HPDE6-E6E7 (cell line): ENCODE measurements at regions not wholly inside any gene's neighbourhood (a gene's known extent, or its start where the extent isn't known, plus 50 kb on each side); places are given as distances from the start of the nearest gene placed in this dataset.

ENCODE experiments used
- DNase-seq: peaks from one replicate; pipeline ENCODE4 v3.0.0; 2011; ENCODE audit warnings: missing footprints; ENCODE audit errors: extremely low spot score

DNA sequence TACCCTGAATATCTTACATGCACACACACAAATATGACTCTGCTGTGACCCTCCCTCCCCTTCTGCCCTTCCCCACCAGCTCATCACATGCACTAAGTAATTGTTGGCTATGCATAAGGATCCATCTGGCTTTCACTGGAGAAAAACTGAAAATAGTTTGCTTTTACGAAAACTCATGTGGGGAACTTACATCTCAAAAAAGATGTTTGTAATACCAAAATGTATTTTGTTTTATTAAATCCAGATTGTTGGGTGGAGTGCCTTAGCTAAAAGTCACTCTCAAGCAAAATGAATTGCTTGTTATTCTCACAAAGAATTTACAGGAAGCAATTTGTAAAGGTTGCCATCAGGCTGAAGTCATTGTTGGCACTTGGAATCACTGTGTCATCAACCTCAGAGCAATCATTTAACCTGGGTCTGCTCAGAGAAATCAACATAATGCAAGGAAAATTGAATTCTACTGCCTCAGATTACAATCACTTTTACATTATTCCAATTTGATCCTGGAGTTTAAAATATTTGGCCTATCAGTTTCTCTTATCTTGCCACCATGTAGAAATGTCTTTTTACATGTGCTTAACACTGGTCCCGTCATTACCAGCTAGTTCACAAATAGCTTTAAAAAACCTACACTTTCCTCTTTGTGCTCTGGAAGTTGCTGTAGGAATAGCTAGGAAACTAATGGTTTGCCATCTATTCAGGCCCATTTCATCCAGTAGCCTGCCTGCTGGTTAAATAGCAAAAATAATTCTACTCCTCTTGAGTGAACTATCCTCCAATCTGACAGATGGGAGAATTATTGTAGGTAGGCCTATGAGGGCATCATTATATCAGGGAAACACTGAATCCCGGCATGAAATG is 90.3 kb upstream of the TMEM17 start:
- DNase-seq: no peak

- DNase-seq: no peak
Observed at GRCh38 chr2:62595474-62595873, 89.5 kb upstream of the TMEM17 start.

DNA sequence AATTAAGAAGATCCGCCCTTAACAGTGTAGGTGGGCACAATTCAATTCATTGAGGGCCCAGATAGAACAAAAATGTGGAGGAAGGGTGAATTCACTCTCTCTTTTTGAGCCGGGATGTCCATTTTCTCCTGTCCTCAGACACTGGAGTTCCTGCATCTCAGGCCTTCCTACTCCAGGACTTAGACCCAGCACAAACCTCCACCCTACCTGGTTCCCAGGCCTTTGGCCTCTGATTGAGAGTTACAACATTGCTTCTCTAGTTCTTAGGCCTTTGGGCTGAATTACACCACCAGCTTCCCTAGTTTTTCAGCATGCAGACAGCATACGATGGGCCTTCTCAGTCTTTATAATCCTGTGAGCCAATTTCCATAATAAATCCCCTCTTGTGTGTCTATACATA is 87.8 kb upstream of the TMEM17 start:
- DNase-seq: no peak

DNA sequence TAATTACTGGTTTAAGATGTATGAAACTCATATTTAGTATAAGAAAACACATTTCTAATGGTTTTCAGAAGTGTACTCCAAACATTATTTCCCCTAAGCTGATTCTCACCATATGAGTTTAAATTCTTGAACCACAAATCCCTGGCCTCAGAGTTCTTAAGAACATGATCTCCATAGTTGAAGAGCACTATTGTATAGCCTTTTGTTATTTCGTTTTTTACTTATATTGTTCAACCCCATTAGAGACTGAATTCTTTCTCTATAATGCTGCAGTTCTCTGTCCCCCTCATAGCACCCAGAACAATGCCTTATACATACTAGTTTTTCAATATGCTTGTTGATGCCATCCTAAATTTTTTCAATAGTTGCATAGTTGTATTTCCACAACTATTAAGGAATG is 85.5 kb upstream of the TMEM17 start:
- DNase-seq: no peak

DNA sequence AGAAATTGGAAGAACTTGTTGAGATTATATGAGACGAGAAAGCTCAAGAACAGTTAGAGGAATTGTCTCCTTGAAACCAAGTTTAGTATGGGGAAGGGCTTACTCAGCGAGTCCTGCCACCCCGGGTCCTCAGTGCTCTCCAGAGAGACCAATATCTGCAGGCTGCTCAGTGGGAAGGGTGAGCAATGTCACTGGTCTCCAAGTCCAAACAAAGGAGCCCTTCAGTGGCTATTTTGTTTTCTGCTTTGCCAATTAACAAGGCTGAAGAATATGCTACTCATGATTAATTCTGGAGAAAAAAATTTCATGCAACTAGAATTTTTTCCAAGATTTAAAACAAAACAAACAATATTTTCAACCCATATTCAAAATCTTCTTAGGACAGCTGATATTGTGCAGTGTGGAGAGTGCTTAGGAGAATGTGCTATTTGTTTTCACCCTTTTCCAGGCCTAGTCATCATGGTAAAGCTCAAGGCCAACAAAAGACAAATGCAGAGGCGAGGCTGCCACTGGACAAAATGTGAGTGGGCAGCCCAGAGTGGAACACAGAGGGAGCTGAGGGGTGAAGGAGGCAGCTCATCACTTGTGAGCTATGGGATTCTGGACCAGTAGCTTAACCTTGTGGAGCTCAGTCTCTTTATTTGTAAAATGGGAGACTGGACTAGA is 83.8 kb upstream of the TMEM17 start:
- no peak for DNase-seq

DNA sequence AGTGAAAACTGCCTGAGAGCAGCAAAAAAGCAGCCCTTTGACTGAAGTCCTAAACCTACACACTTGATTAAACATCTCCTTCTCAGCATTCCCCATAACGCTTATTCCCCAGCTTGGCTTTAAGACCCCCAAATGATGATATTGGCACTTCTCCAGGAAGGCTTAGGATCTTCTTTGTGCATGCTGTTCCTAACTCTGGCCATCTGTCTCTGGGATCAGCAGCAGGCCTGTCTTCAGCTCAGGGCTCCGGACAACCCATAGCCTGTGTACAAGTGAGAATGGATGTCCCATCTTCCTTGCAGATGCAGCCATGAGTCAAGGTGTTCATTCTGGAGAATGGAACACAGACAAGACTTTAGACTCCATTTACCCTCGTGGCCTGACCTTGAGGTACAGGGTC is 81.6 kb upstream of the TMEM17 start:
- no peak for DNase-seq

- no peak for DNase-seq
Observed at GRCh38 chr2:62586981-62587380, 81.0 kb upstream of the TMEM17 start.

- peak; percentile 61 for DNase-seq
Observed at GRCh38 chr2:62578803-62579640, 73.0 kb upstream of the TMEM17 start.

- DNase-seq: peak; percentile 63
Observed at GRCh38 chr2:62577994-62578781, 72.2 kb upstream of the TMEM17 start.

GRCh38 chr2:62576276-62576939 is 70.4 kb upstream of the TMEM17 start:
- DNase-seq: no peak

- no peak for DNase-seq
Observed at GRCh38 chr2:62573936-62574335, 67.9 kb upstream of the TMEM17 start.

GRCh38 chr2:62573137-62573731 is 67.2 kb upstream of the TMEM17 start:
- DNase-seq: no peak

DNA sequence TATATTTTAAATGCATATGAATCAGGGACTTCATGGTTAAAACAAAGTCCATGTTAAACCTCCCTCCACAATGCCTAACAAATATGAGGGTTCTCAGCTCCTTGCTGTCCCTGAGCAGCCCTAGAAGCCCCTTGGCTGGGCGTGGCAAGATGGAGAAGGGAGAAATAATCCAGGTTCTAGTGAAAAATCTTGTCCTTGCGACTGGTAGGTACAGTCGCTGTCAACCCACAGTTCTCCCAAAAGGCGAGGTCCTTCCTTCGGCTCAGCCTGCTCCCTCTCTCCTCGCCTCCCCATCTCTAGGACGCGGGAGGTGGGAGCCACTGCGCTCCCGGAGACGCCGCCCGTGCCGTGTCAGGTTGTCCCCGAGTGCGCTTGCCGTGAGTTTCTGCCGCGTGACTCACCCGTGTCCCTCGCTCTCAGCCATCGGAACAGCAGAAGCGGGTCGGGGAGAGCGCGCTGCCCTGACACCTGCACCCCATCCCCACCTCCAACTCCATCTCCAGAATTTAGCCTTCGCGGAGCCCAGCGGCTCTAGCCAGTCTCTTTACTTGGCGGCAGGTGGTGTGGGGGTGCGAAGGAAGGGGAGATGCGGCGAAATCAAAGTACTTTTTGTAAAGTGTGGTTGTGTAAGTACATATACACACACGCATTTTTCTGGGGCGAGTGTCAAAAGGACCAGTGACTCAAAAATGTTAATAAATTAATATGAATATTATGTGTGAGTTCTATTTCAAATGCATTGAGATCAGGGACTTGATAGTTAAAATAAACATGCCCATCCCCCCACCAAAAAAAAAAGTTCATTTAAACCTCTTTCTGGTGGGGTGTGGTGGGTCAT is 65.1 kb upstream of the TMEM17 start:
- DNase-seq: no peak

DNA sequence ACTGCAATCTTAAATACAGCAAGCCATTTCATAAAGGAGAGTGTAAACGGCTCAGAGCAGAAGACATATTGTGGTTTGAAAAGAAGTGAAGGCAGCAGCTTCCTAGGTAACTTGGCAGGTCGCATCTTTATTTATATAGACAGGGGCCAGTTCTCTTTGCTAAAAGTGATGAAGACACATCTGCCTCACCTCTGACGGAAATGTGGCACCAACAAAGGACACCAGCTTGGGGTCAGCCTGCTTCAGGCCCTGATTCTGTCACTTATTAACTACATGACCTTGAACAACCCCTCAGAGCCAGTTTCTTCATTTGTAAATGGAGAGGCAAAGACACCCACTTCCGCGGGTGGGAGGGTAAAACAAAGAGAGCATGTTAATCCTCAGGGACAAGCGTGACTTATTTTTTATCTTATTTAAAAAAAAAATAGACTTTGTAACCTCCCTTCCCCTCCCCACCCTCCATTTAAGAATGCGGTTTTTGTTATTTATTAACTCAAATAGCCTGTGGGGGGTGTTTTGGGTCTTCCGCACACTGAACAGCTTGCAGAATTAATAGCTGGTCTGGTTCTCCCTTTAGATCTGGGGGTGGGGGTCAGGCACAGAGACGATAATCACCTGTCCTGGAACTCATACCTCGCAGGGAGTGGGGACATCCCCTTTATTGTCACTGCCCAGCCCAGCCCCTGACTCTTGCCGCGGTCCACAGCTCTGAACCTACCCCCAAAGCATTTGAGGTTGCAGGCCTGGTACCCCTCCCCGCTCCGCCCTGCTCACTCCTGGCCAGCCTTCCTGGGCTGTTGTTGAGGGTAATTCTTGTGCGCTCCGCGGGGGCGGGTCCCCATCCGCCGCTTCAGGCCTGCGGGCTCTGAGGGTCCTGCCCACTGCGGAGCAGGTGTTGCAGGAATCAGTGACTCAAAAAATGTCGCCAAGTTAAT is 64.2 kb upstream of the TMEM17 start:
- DNase-seq: no peak

GRCh38 chr2:62568983-62569837 is 63.2 kb upstream of the TMEM17 start:
- no peak for DNase-seq

DNA sequence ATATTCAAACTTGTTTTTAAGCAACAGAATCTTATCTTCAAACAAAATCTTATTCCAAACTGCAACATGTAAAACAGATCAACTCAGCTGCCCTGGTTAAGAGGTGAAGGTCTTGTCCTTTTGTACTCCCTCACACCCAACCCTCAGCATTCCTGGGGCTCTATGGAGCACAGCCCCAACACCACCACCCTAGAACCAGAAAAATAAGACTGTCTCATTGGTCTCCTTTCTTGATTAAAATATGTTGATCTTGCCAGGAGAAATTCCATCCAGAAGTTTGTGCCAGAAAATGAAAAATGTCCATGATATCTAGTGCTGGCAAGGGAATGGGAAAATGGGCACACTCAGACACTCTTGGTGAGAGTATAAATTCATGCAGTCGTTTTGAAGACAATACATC is 62.1 kb upstream of the TMEM17 start:
- DNase-seq: no peak

GRCh38 chr2:62567669-62568068 is 61.7 kb upstream of the TMEM17 start:
- DNase-seq: no peak

DNA sequence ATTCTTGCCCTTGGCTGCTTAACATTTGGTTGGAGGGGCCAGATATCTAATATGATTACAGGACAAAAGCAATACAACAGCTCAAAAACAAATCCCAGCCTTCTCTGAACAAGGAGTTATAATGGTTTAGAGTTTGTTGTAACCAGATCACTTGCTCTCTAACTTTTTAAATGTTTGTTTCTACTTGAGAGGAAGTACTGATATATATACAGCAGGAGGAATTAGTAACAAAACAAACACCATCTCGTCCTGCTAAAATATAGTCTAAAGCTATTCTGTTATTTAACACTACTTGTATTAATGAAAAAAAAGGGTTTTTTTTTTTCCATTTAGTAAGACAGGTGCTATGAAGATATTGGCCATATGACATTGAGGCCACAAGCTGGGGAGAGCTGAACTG is 60.9 kb upstream of the TMEM17 start:
- no peak for DNase-seq
